Neural crest cell (in vitro differentiated cells): ENCODE measurements at regions not wholly inside any gene's neighbourhood (a gene's known extent, or its start where the extent isn't known, plus 50 kb on each side); places are given as distances from the start of the nearest gene placed in this dataset.

ENCODE experiments used
- DNase-seq: peaks from one replicate; pipeline ENCODE4 v3.0.0; 2021; ENCODE audit warnings: low read depth, mixed read lengths, low spot score
- H3K27ac Mint-ChIP-seq: one replicate; pipeline ENCODE4 v1.8.0; 2021; ENCODE audit warnings: mild to moderate bottlenecking, mixed read lengths; ENCODE audit not compliant: unreplicated experiment
- H3K27me3 Mint-ChIP-seq: 2 replicates; pipeline ENCODE4 v1.8.0; 2021; ENCODE audit warnings: low read depth, mild to moderate bottlenecking, mixed read lengths
- H3K36me3 Mint-ChIP-seq: 2 replicates; pipeline ENCODE4 v1.8.0; 2021; ENCODE audit warnings: low read depth, mild to moderate bottlenecking, mixed read lengths
- H3K4me1 Mint-ChIP-seq: 2 replicates; pipeline ENCODE4 v1.8.0; 2021; ENCODE audit warnings: mixed read lengths
- H3K4me3 Mint-ChIP-seq: one replicate; pipeline ENCODE4 v1.8.0; 2021; ENCODE audit warnings: mild to moderate bottlenecking, mixed read lengths
- H3K9me3 Mint-ChIP-seq: 2 replicates; pipeline ENCODE4 v1.8.0; 2021; ENCODE audit warnings: mixed read lengths
- CTCF ChIP-seq: fragments of 200-600 bp; sonication (generic); conservative IDR thresholded peaks from 2 replicates; pipeline ENCODE4 v1.5.0; 2021; ENCODE audit warnings: antibody characterized with exemption, mild to moderate bottlenecking

GRCh38 chr1:91584309-91584708 lies 83.7 kb downstream of the CDC7 start:
- no peak overlapping the region for H3K27ac Mint-ChIP-seq
- H3K27me3 Mint-ChIP-seq, result no peaks in the 10 kb centered on the region
- no peak overlapping the region for H3K4me3 Mint-ChIP-seq
- no peaks in the 10 kb centered on the region for H3K9me3 Mint-ChIP-seq
- no peak for TF ChIP-seq CTCF
- DNase-seq, result no peak
- no peaks in the 10 kb centered on the region for H3K36me3 Mint-ChIP-seq
- H3K4me1 Mint-ChIP-seq, result peaks cover 11% of the 10 kb centered on the region

- Mint-ChIP-seq H3K9me3 (no peaks in the 10 kb centered on the region), H3K4me3 (no peak overlapping the region), H3K4me1 (peaks cover 12% of the 10 kb centered on the region), H3K36me3 (no peaks in the 10 kb centered on the region), H3K27me3 (no peaks in the 10 kb centered on the region), H3K27ac (no peak overlapping the region)
- TF ChIP-seq CTCF, result no peak
- no peak for DNase-seq
Observed at GRCh38 chr1:91584878-91585277, 84.2 kb downstream of the CDC7 start.

DNA sequence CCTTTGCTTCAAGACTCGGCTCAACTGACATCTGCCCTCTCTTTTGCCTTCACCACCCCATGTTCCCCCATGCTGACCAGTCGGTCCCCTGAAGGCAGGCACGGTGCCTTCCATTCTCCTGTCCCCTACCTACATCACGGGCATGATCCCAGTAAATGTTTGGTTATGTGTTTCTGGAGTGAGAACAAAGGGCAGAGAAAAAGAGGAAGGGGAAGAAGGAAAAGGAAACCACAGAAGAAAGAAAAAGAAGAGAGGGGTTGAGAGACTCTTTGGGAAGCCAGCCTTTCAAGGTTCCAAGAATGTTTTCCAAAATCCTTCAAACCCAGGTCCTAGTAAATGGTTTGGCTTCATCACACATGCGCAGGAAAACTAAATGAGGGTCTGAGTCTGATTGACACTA lies 84.9 kb downstream of the CDC7 start:
- Mint-ChIP-seq H3K4me3 (no peak overlapping the region), H3K9me3 (no peaks in the 10 kb centered on the region), H3K36me3 (no peaks in the 10 kb centered on the region), H3K27ac (peak overlapping the region; percentile 39), H3K4me1 (peaks cover 19% of the 10 kb centered on the region), H3K27me3 (no peaks in the 10 kb centered on the region)
- no peak for DNase-seq
- no peak for TF ChIP-seq CTCF

DNA sequence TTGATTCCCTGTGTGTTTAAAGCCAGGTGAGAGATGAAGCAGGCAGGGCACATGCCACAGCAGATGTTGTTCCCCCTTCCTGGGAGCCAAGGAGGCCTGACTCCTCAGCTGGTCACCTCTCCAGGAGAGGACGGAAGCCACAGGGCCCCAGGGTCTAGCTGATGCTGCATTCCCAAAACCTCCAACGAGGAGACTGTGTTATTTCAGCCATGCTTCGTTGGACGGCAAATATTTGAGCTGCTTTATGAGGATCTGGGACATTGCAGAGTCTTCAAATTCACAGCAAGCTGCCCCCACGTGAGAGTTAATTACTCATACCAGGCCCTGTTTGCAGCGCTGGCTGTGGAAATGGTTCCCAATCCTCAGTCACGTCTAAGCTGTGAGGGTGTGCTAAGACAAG lies 85.3 kb downstream of the CDC7 start:
- TF ChIP-seq CTCF, result no peak
- Mint-ChIP-seq H3K9me3 (no peaks in the 10 kb centered on the region), H3K27me3 (no peaks in the 10 kb centered on the region), H3K36me3 (no peaks in the 10 kb centered on the region), H3K4me1 (peaks cover 23% of the 10 kb centered on the region), H3K27ac (no peak overlapping the region), H3K4me3 (no peak overlapping the region)
- no peak for DNase-seq

GRCh38 chr1:91589437-91589836 lies 88.8 kb downstream of the CDC7 start:
- H3K27ac Mint-ChIP-seq, result no peak overlapping the region
- H3K27me3 Mint-ChIP-seq, result no peaks in the 10 kb centered on the region
- no peak overlapping the region for H3K4me3 Mint-ChIP-seq
- DNase-seq, result no peak
- TF ChIP-seq CTCF, result no peak
- peaks cover 33% of the 10 kb centered on the region for H3K4me1 Mint-ChIP-seq
- no peaks in the 10 kb centered on the region for H3K9me3 Mint-ChIP-seq
- no peaks in the 10 kb centered on the region for H3K36me3 Mint-ChIP-seq
